WTC11 (cell line): ENCODE measurements at regions not wholly inside any gene's neighbourhood (a gene's known extent, or its start where the extent isn't known, plus 50 kb on each side); places are given as distances from the start of the nearest gene placed in this dataset.
"Not testable (repeated sequence)": the region's sequence is repeated elsewhere in the genome, so short reads cannot be mapped to it uniquely, and the experiment has no call there.

ENCODE experiments used
- ATAC-seq: fragments of 200-7000 bp; cut with Tn5 transposase; 2 replicates; pipeline ENCODE4 v1.10.0; 2021; ENCODE audit warnings: mild to moderate bottlenecking, moderate library complexity
- CTCF ChIA-PET: fragments of 300-600 bp; sonication (Branson Sonifier 250); formaldehyde crosslinking; loops from one replicate; lab custom pipeline; 2021; ENCODE audit warnings: antibody characterized with exemption; lab: Charles Lee
- POLR2A ChIA-PET: fragments of 350-600 bp; sonication (Branson Sonifier 250); formaldehyde crosslinking; loops from one replicate; lab custom pipeline; 2021; ENCODE audit warnings: antibody characterized with exemption; lab: Charles Lee
- DNase-seq: peaks from one replicate; pipeline ENCODE4 v3.0.0; 2021; ENCODE audit warnings: low spot score
- H3K27ac Mint-ChIP-seq: 2 replicates; pipeline ENCODE4 v1.8.0; 2021; ENCODE audit warnings: mixed read lengths
- H3K27me3 Mint-ChIP-seq: 2 replicates; pipeline ENCODE4 v1.8.0; 2021; ENCODE audit warnings: low read depth, mild to moderate bottlenecking, moderate library complexity, mixed read lengths
- H3K36me3 Mint-ChIP-seq: 2 replicates; pipeline ENCODE4 v1.8.0; 2021; ENCODE audit warnings: mixed read lengths
- H3K4me1 Mint-ChIP-seq: 2 replicates; pipeline ENCODE4 v1.8.0; 2022; ENCODE audit warnings: mixed read lengths
- H3K4me3 Mint-ChIP-seq: 2 replicates; pipeline ENCODE4 v1.8.0; 2021; ENCODE audit warnings: mild to moderate bottlenecking, moderate library complexity, mixed read lengths
- H3K9me3 Mint-ChIP-seq: 2 replicates; pipeline ENCODE4 v1.8.0; 2021; ENCODE audit warnings: mixed read lengths
- ELF4 ChIP-seq: sonication (generic); formaldehyde crosslinking; IDR thresholded peaks from 2 replicates; pipeline ENCODE4 v1.8.1; 2022; ENCODE audit warnings: low read depth, mild to moderate bottlenecking, moderate library complexity, missing genetic modification reagents
- ETV6 ChIP-seq: sonication (generic); formaldehyde crosslinking; IDR thresholded peaks from 2 replicates; pipeline ENCODE4 v1.8.1; 2022; ENCODE audit warnings: mild to moderate bottlenecking, missing genetic modification reagents
- HMGXB4 ChIP-seq: sonication (generic); formaldehyde crosslinking; IDR thresholded peaks from 2 replicates; pipeline ENCODE4 v1.8.1; 2023; ENCODE audit warnings: mild to moderate bottlenecking, moderate library complexity, missing genetic modification reagents
- JUN ChIP-seq: sonication (generic); formaldehyde crosslinking; IDR thresholded peaks from 2 replicates; pipeline ENCODE4 v1.8.0; 2023; ENCODE audit warnings: mild to moderate bottlenecking, missing genetic modification reagents
- MYBL2 ChIP-seq: sonication (generic); formaldehyde crosslinking; IDR thresholded peaks from 2 replicates; pipeline ENCODE4 v1.8.1; 2023; ENCODE audit warnings: mild to moderate bottlenecking, moderate library complexity, missing genetic modification reagents
- PRRX2 ChIP-seq: fragments of 250-450 bp; sonication (Bioruptor Pico); IDR thresholded peaks from 2 replicates; pipeline ENCODE4 v1.8.0; 2021; ENCODE audit warnings: mild to moderate bottlenecking
- SOX15 ChIP-seq: fragments of 250-450 bp; sonication (Bioruptor Pico); IDR thresholded peaks from 2 replicates; pipeline ENCODE4 v1.9.0; 2021; ENCODE audit warnings: mild to moderate bottlenecking
- TEAD4 ChIP-seq: sonication (generic); formaldehyde crosslinking; IDR thresholded peaks from 2 replicates; pipeline ENCODE4 v1.8.0; 2022; ENCODE audit warnings: mild to moderate bottlenecking, missing genetic modification reagents
- ZNF396 ChIP-seq: fragments of 250-450 bp; sonication (Bioruptor Pico); IDR thresholded peaks from 2 replicates; pipeline ENCODE4 v1.8.0; 2021; ENCODE audit warnings: mild to moderate bottlenecking, moderate library complexity, borderline replicate concordance
- ZSCAN18 ChIP-seq: fragments of 250-450 bp; sonication (Bioruptor Pico); IDR thresholded peaks from 2 replicates; pipeline ENCODE4 v2.1.2; 2022; ENCODE audit warnings: mild to moderate bottlenecking, moderate library complexity
- TF ChIP-seq, protein P1 (sequence below): sonication (generic); formaldehyde crosslinking; conservative IDR thresholded peaks from 2 replicates; pipeline ENCODE4 v1.8.1; 2022; ENCODE audit warnings: mild to moderate bottlenecking, missing genetic modification reagents
- TF ChIP-seq, protein P2 (sequence below): sonication (generic); formaldehyde crosslinking; IDR thresholded peaks from 2 replicates; pipeline ENCODE4 v1.8.0; 2023; ENCODE audit warnings: missing genetic modification reagents, mild to moderate bottlenecking, borderline replicate concordance

- TF ChIP-seq ETV6 (CRISPR knock-in tag) (no peak), MYBL2 (CRISPR knock-in tag) (no peak), JUN (no peak)
- Mint-ChIP-seq H3K9me3 (no peaks in the 10 kb centered on the region), H3K27me3 (no peaks in the 10 kb centered on the region), H3K36me3 (no peaks in the 10 kb centered on the region), H3K4me1 (no peaks in the 10 kb centered on the region), H3K27ac (no peak overlapping the region), H3K4me3 (no peak overlapping the region)
- CTCF ChIA-PET, result interaction anchor here (0.6 kb wide), 1 partner anchor 26 kb away, joined by 3 read pairs; no protein-coding TSS in a partner anchor
- DNase-seq (peak; percentile 14), ATAC-seq (peak; percentile 88)
- POLR2A ChIA-PET, result no interaction called here
Measured at GRCh38 chr2:49714454-49714853, 560.1 kb upstream of the FSHR start.

- DNase-seq (no peak), ATAC-seq (no peak)
- Mint-ChIP-seq H3K36me3 (no peaks in the 10 kb centered on the region), H3K27ac (no peak overlapping the region), H3K27me3 (no peaks in the 10 kb centered on the region), H3K4me1 (no peaks in the 10 kb centered on the region), H3K9me3 (peaks cover 5% of the 10 kb centered on the region), H3K4me3 (no peak overlapping the region)
- POLR2A ChIA-PET, result no interaction called here
- TF ChIP-seq, protein P1, sequence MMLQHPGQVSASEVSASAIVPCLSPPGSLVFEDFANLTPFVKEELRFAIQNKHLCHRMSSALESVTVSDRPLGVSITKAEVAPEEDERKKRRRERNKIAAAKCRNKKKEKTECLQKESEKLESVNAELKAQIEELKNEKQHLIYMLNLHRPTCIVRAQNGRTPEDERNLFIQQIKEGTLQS (CRISPR knock-in tag), result no peak
- TF ChIP-seq HMGXB4 (CRISPR knock-in tag), result no peak
- CTCF ChIA-PET, result no interaction called here
Measured at GRCh38 chr2:49702740-49703139, 548.4 kb upstream of the FSHR start.

GRCh38 chr2:49693961-49694360 is 539.6 kb upstream of the FSHR start:
- no peak overlapping the region for H3K27ac Mint-ChIP-seq

DNA sequence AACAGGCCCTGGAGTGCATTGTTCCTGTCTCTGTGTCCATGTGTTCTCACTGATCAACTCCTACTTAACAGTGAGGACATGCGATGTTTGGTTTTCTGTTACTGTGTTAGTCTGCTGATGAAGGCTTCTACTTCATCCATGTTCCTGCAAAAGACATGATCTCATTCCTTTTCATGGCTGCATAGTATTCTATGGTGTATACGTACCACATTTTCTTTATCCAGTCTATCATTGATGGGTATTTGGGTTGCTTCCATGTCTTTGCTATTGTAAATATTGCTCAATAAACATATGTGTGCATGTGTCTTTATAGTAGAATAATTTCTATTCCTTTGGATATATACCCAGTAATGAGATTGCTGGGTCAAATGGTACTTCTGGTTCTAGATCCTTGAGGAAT is 537.7 kb upstream of the FSHR start:
- H3K27me3 Mint-ChIP-seq, POLR2A ChIA-PET, DNase-seq, H3K36me3 Mint-ChIP-seq, H3K27ac Mint-ChIP-seq, CTCF ChIA-PET, H3K4me1 Mint-ChIP-seq, ATAC-seq, H3K9me3 Mint-ChIP-seq, H3K4me3 Mint-ChIP-seq: not testable (repeated sequence)

More at GRCh38 chr2:49693961-49694360, 539.6 kb upstream of the FSHR start:
- H3K4me1 Mint-ChIP-seq, result no peaks in the 10 kb centered on the region
- TF ChIP-seq ZNF396 (no peak), SOX15 (CRISPR knock-in tag) (no peak), ELF4 (CRISPR knock-in tag) (no peak), PRRX2 (no peak), ZSCAN18 (CRISPR knock-in tag) (no peak), TEAD4 (CRISPR knock-in tag) (no peak)
- TF ChIP-seq, protein P2, sequence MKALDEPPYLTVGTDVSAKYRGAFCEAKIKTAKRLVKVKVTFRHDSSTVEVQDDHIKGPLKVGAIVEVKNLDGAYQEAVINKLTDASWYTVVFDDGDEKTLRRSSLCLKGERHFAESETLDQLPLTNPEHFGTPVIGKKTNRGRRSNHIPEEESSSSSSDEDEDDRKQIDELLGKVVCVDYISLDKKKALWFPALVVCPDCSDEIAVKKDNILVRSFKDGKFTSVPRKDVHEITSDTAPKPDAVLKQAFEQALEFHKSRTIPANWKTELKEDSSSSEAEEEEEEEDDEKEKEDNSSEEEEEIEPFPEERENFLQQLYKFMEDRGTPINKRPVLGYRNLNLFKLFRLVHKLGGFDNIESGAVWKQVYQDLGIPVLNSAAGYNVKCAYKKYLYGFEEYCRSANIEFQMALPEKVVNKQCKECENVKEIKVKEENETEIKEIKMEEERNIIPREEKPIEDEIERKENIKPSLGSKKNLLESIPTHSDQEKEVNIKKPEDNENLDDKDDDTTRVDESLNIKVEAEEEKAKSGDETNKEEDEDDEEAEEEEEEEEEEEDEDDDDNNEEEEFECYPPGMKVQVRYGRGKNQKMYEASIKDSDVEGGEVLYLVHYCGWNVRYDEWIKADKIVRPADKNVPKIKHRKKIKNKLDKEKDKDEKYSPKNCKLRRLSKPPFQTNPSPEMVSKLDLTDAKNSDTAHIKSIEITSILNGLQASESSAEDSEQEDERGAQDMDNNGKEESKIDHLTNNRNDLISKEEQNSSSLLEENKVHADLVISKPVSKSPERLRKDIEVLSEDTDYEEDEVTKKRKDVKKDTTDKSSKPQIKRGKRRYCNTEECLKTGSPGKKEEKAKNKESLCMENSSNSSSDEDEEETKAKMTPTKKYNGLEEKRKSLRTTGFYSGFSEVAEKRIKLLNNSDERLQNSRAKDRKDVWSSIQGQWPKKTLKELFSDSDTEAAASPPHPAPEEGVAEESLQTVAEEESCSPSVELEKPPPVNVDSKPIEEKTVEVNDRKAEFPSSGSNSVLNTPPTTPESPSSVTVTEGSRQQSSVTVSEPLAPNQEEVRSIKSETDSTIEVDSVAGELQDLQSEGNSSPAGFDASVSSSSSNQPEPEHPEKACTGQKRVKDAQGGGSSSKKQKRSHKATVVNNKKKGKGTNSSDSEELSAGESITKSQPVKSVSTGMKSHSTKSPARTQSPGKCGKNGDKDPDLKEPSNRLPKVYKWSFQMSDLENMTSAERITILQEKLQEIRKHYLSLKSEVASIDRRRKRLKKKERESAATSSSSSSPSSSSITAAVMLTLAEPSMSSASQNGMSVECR (CRISPR knock-in tag), result no peak
- TF ChIP-seq, all 79 proteins: peak for 0
- DNase-seq (no peak), ATAC-seq (no peak)
- ChIA-PET CTCF (no interaction called here), POLR2A (no interaction called here)
- no peak overlapping the region for H3K4me3 Mint-ChIP-seq
- no peaks in the 10 kb centered on the region for H3K27me3 Mint-ChIP-seq
- peaks cover 14% of the 10 kb centered on the region for H3K9me3 Mint-ChIP-seq
- no peaks in the 10 kb centered on the region for H3K36me3 Mint-ChIP-seq
